Activated naive CD8-positive, alpha-beta T cell (primary cell): ENCODE measurements at regions not wholly inside any gene's neighbourhood (a gene's known extent, or its start where the extent isn't known, plus 50 kb on each side); places are given as distances from the start of the nearest gene placed in this dataset.
"Not testable (repeated sequence)": the region's sequence is repeated elsewhere in the genome, so short reads cannot be mapped to it uniquely, and the experiment has no call there.

Source experiments
- H3K27ac Mint-ChIP-seq: one replicate; pipeline ENCODE4 v1.8.0; 2021; ENCODE audit warnings: mixed read lengths
- H3K27me3 Mint-ChIP-seq: one replicate; pipeline ENCODE4 v1.8.0; 2021; ENCODE audit warnings: mixed read lengths
- H3K36me3 Mint-ChIP-seq: one replicate; pipeline ENCODE4 v1.8.0; 2021; ENCODE audit warnings: mixed read lengths
- H3K4me1 Mint-ChIP-seq: one replicate; pipeline ENCODE4 v1.8.0; 2021; ENCODE audit warnings: low read depth, mixed read lengths
- H3K4me3 Mint-ChIP-seq: one replicate; pipeline ENCODE4 v1.8.0; 2021; ENCODE audit warnings: mild to moderate bottlenecking, mixed read lengths
- H3K9me3 Mint-ChIP-seq: one replicate; pipeline ENCODE4 v1.8.0; 2021; ENCODE audit warnings: low read depth, mixed read lengths

GRCh38 chr14:105681606-105682185 lies 155.3 kb downstream of the TMEM121 start:
- not testable (repeated sequence) for H3K27ac Mint-ChIP-seq, H3K9me3 Mint-ChIP-seq, H3K27me3 Mint-ChIP-seq, H3K4me1 Mint-ChIP-seq, H3K4me3 Mint-ChIP-seq, H3K36me3 Mint-ChIP-seq

- H3K36me3 Mint-ChIP-seq, H3K27ac Mint-ChIP-seq, H3K4me3 Mint-ChIP-seq, H3K9me3 Mint-ChIP-seq, H3K27me3 Mint-ChIP-seq, H3K4me1 Mint-ChIP-seq: not testable (repeated sequence)
These were observed 156.1 kb downstream of the TMEM121 start for GRCh38 chr14:105682442-105682841.

- no peaks in the 10 kb centered on the region for H3K36me3 Mint-ChIP-seq
These were observed 156.7 kb downstream of the TMEM121 start for GRCh38 chr14:105682956-105683570.

GRCh38 chr14:105684056-105684455 lies 157.7 kb downstream of the TMEM121 start:
- H3K9me3 Mint-ChIP-seq, H3K36me3 Mint-ChIP-seq, H3K4me1 Mint-ChIP-seq, H3K4me3 Mint-ChIP-seq, H3K27me3 Mint-ChIP-seq, H3K27ac Mint-ChIP-seq: not testable (repeated sequence)

More at GRCh38 chr14:105682956-105683570, 156.7 kb downstream of the TMEM121 start:
- no peaks in the 10 kb centered on the region for H3K27me3 Mint-ChIP-seq
- H3K27ac Mint-ChIP-seq: no peak overlapping the region
- no peaks in the 10 kb centered on the region for H3K9me3 Mint-ChIP-seq
- peaks cover 2% of the 10 kb centered on the region for H3K4me1 Mint-ChIP-seq
- no peak overlapping the region for H3K4me3 Mint-ChIP-seq

- H3K27ac Mint-ChIP-seq: peak overlapping the region; percentile 1
- H3K9me3 Mint-ChIP-seq, H3K27me3 Mint-ChIP-seq, H3K4me1 Mint-ChIP-seq, H3K36me3 Mint-ChIP-seq, H3K4me3 Mint-ChIP-seq: not testable (repeated sequence)
These were observed 158.2 kb downstream of the TMEM121 start for GRCh38 chr14:105684597-105684996.

- no peaks in the 10 kb centered on the region for H3K9me3 Mint-ChIP-seq
- no peaks in the 10 kb centered on the region for H3K27me3 Mint-ChIP-seq
- H3K4me1 Mint-ChIP-seq: peaks cover 2% of the 10 kb centered on the region
- no peaks in the 10 kb centered on the region for H3K36me3 Mint-ChIP-seq
- H3K4me3 Mint-ChIP-seq: no peak overlapping the region
- peak overlapping the region; percentile 1 for H3K27ac Mint-ChIP-seq
These were observed 158.6 kb downstream of the TMEM121 start for GRCh38 chr14:105685003-105685402.

- not testable (repeated sequence) for H3K9me3 Mint-ChIP-seq, H3K27ac Mint-ChIP-seq, H3K4me3 Mint-ChIP-seq, H3K4me1 Mint-ChIP-seq, H3K36me3 Mint-ChIP-seq, H3K27me3 Mint-ChIP-seq
These were observed 159.2 kb downstream of the TMEM121 start for GRCh38 chr14:105685605-105686004.

GRCh38 chr14:105686050-105686449 lies 159.7 kb downstream of the TMEM121 start:
- H3K27ac Mint-ChIP-seq, H3K4me3 Mint-ChIP-seq, H3K36me3 Mint-ChIP-seq, H3K27me3 Mint-ChIP-seq, H3K9me3 Mint-ChIP-seq, H3K4me1 Mint-ChIP-seq: not testable (repeated sequence)

GRCh38 chr14:105686462-105687170 lies 160.2 kb downstream of the TMEM121 start:
- not testable (repeated sequence) for H3K27ac Mint-ChIP-seq, H3K4me3 Mint-ChIP-seq, H3K27me3 Mint-ChIP-seq, H3K4me1 Mint-ChIP-seq, H3K36me3 Mint-ChIP-seq, H3K9me3 Mint-ChIP-seq

- H3K9me3 Mint-ChIP-seq, H3K36me3 Mint-ChIP-seq, H3K27me3 Mint-ChIP-seq, H3K4me1 Mint-ChIP-seq, H3K27ac Mint-ChIP-seq, H3K4me3 Mint-ChIP-seq: not testable (repeated sequence)
These were observed 161.0 kb downstream of the TMEM121 start for GRCh38 chr14:105687171-105688022.

GRCh38 chr14:105688023-105688351 lies 161.6 kb downstream of the TMEM121 start:
- not testable (repeated sequence) for H3K9me3 Mint-ChIP-seq, H3K36me3 Mint-ChIP-seq, H3K27ac Mint-ChIP-seq

GRCh38 chr14:105688664-105689221 lies 162.4 kb downstream of the TMEM121 start:
- not testable (repeated sequence) for H3K4me3 Mint-ChIP-seq, H3K36me3 Mint-ChIP-seq, H3K27me3 Mint-ChIP-seq, H3K27ac Mint-ChIP-seq, H3K4me1 Mint-ChIP-seq, H3K9me3 Mint-ChIP-seq

More at GRCh38 chr14:105688023-105688351, 161.6 kb downstream of the TMEM121 start:
- H3K4me1 Mint-ChIP-seq, H3K4me3 Mint-ChIP-seq, H3K27me3 Mint-ChIP-seq: not testable (repeated sequence)

GRCh38 chr14:105689722-105690121 lies 163.3 kb downstream of the TMEM121 start:
- H3K27ac Mint-ChIP-seq: no peak overlapping the region
- no peaks in the 10 kb centered on the region for H3K4me1 Mint-ChIP-seq
- peaks cover 1% of the 10 kb centered on the region for H3K27me3 Mint-ChIP-seq
- H3K4me3 Mint-ChIP-seq: no peak overlapping the region
- no peaks in the 10 kb centered on the region for H3K9me3 Mint-ChIP-seq
- H3K36me3 Mint-ChIP-seq: no peaks in the 10 kb centered on the region

- peaks cover 2% of the 10 kb centered on the region for H3K27me3 Mint-ChIP-seq
- no peak overlapping the region for H3K4me3 Mint-ChIP-seq
- no peak overlapping the region for H3K27ac Mint-ChIP-seq
- H3K9me3 Mint-ChIP-seq: no peaks in the 10 kb centered on the region
- H3K36me3 Mint-ChIP-seq: no peaks in the 10 kb centered on the region
- H3K4me1 Mint-ChIP-seq: no peaks in the 10 kb centered on the region
These were observed 164.3 kb downstream of the TMEM121 start for GRCh38 chr14:105690671-105691070.
